Endothelial cell of umbilical vein (primary cell): ENCODE measurements at regions not wholly inside any gene's neighbourhood (a gene's known extent, or its start where the extent isn't known, plus 50 kb on each side); places are given as distances from the start of the nearest gene placed in this dataset.

Experiments used
- BruUV-seq: library from RNA; stranded (reverse); fragments of 400-500 nt; replicated peaks from 2 replicates; lab custom pipeline; 2021; lab: Mats Ljungman, UMichigan
- CTCF ChIA-PET: fragments of 300-600, 350-600 bp; sonication (Branson Sonifier 250); formaldehyde crosslinking; loops from one replicate; lab custom pipeline; 2021; ENCODE audit warnings: antibody characterized with exemption, inconsistent platforms; lab: Charles Lee
- POLR2A ChIA-PET: fragments of 300-600, 350-600 bp; sonication (Branson Sonifier 250); formaldehyde crosslinking; loops from one replicate; lab custom pipeline; 2021; ENCODE audit warnings: antibody characterized with exemption, inconsistent platforms; lab: Charles Lee
- DNase-seq: peaks from one replicate; pipeline ENCODE4 v3.0.0-alpha.2; 2011; ENCODE audit warnings: low read depth, low spot score
- FAIRE-seq: peaks from 2 replicates; lab custom pipeline; 2011; peaks lifted over from hg19 to GRCh38; lab: Jason Lieb, UNC
- H2AFZ ChIP-seq: 2 replicates; pipeline ENCODE4 v1.6.0; 2012; ENCODE audit warnings: low read depth, low read length, control low read depth, inconsistent platforms
- H3K27ac ChIP-seq: 2 replicates; pipeline ENCODE4 v1.5.1; 2011; ENCODE audit warnings: low read depth, mild to moderate bottlenecking, control low read depth, low read length, moderate library complexity; ENCODE audit not compliant: insufficient read depth
- H3K27me3 ChIP-seq, 2 experiments: 2 replicates each; pipeline versions ENCODE4 v1.6.0 to v1.6.1; 2011; ENCODE audit warnings: low read length in 2 of 2, mixed read lengths in 1 of 2; ENCODE audit not compliant: control insufficient read depth in 2 of 2, insufficient read depth in 2 of 2
- H3K36me3 ChIP-seq, 2 experiments: 2 replicates in 1 of 2; 3 replicates in 1 of 2; pipeline ENCODE4 v1.5.1; 2011; ENCODE audit warnings: low read length in 2 of 2, mild to moderate bottlenecking in 1 of 2, moderate library complexity in 1 of 2; ENCODE audit not compliant: control insufficient read depth in 2 of 2, insufficient read depth in 2 of 2; ENCODE audit errors: extremely low read depth in 1 of 2
- H3K4me1 ChIP-seq: 3 replicates; pipeline ENCODE4 v1.5.1; 2011; ENCODE audit warnings: mild to moderate bottlenecking, low read length; ENCODE audit not compliant: control insufficient read depth, insufficient read depth; ENCODE audit errors: extremely low read depth
- H3K4me2 ChIP-seq: 2 replicates; pipeline ENCODE4 v1.6.1; 2011; ENCODE audit warnings: low read length, control low read depth, mixed read lengths; ENCODE audit not compliant: insufficient read depth
- H3K4me3 ChIP-seq, 3 experiments: fragments of 200-600 bp in 1 of 3; sonication (generic), shearing (Covaris generic) in 1 of 3; replicated peaks in 1 of 3; 2 replicates each; pipeline ENCODE4 v1.5.1; 2011 to 2016; ENCODE audit warnings: control low read depth in 3 of 3, low read length in 3 of 3, mild to moderate bottlenecking in 2 of 3, inconsistent platforms in 1 of 3, low read depth in 1 of 3, moderate library complexity in 1 of 3; ENCODE audit not compliant: insufficient read depth in 1 of 3
- H3K79me2 ChIP-seq: 2 replicates; pipeline ENCODE4 v1.6.0; 2012; ENCODE audit warnings: low read length, inconsistent platforms; ENCODE audit not compliant: control insufficient read depth, insufficient read depth
- H3K9ac ChIP-seq: replicated peaks from 2 replicates; pipeline ENCODE3; 2011; ENCODE audit warnings: low read length, control low read depth; ENCODE audit not compliant: insufficient read depth; ENCODE audit errors: extremely low read depth
- H3K9me1 ChIP-seq: replicated peaks from 3 replicates; pipeline ENCODE4 v1.6.0; 2011; ENCODE audit warnings: mild to moderate bottlenecking, low read length; ENCODE audit not compliant: control insufficient read depth, insufficient read depth; ENCODE audit errors: extremely low read depth
- H3K9me3 ChIP-seq: replicated peaks from 2 replicates; pipeline ENCODE4 v1.5.1; 2012; ENCODE audit warnings: low read length, inconsistent platforms; ENCODE audit not compliant: control insufficient read depth, insufficient read depth
- H4K20me1 ChIP-seq: replicated peaks from 2 replicates; pipeline ENCODE3; 2011; ENCODE audit warnings: mild to moderate bottlenecking, low read length; ENCODE audit not compliant: control insufficient read depth, insufficient read depth; ENCODE audit errors: extremely low read depth
- GATA2 ChIP-seq: IDR thresholded peaks from 2 replicates; pipeline ENCODE4 v1.7.0; 2011; ENCODE audit warnings: low read depth, mild to moderate bottlenecking, moderate library complexity, mixed read lengths, low read length; ENCODE audit not compliant: insufficient read length, insufficient read depth
- MYC ChIP-seq: IDR thresholded peaks from one replicate; pipeline ENCODE4 v1.6.1; 2011; ENCODE audit warnings: mild to moderate bottlenecking, low read depth, low read length
- POLR2A ChIP-seq: IDR thresholded peaks from 2 replicates; pipeline ENCODE4 v1.6.1; 2012; ENCODE audit warnings: low read depth, mild to moderate bottlenecking, control low read depth, low read length
- POLR2AphosphoS5 ChIP-seq: IDR thresholded peaks from 2 replicates; pipeline ENCODE4 v1.6.1; 2012; ENCODE audit warnings: low read depth, mild to moderate bottlenecking, control low read depth, low read length, moderate library complexity; ENCODE audit not compliant: insufficient read depth
- dilution Hi-C: fragments of 300-500 bp; cut with MboI; formaldehyde crosslinking; loops from one replicate; pipeline ENCODE4 v1.15.0; 2019; ENCODE audit warnings: low sequenced_read_pairs; ENCODE audit not compliant: extremely low pct_ligation_motif_present
- intact Hi-C: fragments of 100-400 bp; cut with micrococcal nuclease; formaldehyde crosslinking; loops from one replicate; pipeline ENCODE4 v1.10.0; 2022
- TF ChIP-seq, protein P1 (sequence below): IDR thresholded peaks from 2 replicates; pipeline ENCODE4 v1.6.1; 2011; ENCODE audit not compliant: insufficient read depth, insufficient read length

DNA sequence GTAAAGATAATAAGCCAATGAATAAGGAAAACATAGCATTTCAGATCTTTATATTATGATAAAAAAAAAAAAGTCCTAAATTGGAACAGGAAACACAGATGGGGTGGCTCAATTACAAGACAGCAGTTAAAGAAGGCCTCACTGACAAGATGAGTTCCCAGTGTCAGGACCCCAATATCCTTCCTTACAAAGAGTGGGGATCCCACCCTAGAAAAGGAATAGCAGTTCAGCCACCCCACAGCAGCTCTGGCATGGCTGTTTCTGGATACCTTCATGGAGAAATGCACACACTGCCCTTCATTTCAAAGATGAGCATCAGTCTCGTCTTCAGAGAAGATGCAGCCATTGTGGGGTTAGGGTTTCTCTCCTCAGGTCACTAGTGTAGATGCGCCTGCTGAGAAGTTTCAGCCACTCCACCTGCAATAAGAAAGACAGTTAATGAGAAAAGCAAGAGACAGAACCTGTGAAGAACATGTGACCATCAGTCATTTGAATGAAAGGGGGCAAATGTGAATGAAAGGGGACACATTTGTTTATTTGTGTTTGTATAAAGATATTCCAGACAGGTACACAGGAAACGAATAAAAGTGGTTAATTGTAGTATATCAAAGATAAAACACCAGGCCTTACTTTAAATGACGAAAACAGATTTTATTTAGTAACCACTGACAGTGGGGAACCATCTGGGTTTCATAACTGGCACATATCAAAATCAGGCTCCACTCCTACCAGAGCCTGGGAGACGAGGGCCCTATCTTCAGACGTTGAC lies 121.3 kb upstream of the PRSS16 start:
- POLR2A ChIA-PET, result interaction anchor here (1.0 to 1.1 kb wide), 2 partner anchors 19 to 21 kb away, joined by 3 read pairs; a partner anchor contains a TSS
- dilution Hi-C loops, result no loop called here
- Histone ChIP-seq H3K27ac (no peak overlapping the region), H3K9me3 (no peaks in the 10 kb centered on the region), H4K20me1 (no peaks in the 10 kb centered on the region), H3K4me1 (peaks cover 7% of the 10 kb centered on the region), H3K9me1 (no peaks in the 10 kb centered on the region), H2AFZ (peak overlapping the region; percentile 66), H3K27me3 (no peaks in the 10 kb centered on the region), H3K79me2 (no peaks in the 10 kb centered on the region), H3K4me3 (no peak overlapping the region), H3K36me3 (no peaks in the 10 kb centered on the region), H3K4me2 (peak overlapping the region; percentile 53), H3K9ac (no peak overlapping the region)
- intact Hi-C loops, result loop anchor here (2.0 kb wide), 2 partner anchors 29 to 63 kb away; no protein-coding TSS in a partner anchor
- FAIRE-seq (no peak), DNase-seq (no peak)
- CTCF ChIA-PET, result interaction anchor here (0.7 to 1.5 kb wide), 30 partner anchors 12 to 769 kb away, joined by 3 to 55 read pairs (median 6); partner anchors contain the start of gene ABT1
- no TSS peak for BruUV-seq
- TF ChIP-seq POLR2A, result no peak
- TF ChIP-seq POLR2AphosphoS5, result no peak
- TF ChIP-seq GATA2, result no peak
- TF ChIP-seq, protein P1, sequence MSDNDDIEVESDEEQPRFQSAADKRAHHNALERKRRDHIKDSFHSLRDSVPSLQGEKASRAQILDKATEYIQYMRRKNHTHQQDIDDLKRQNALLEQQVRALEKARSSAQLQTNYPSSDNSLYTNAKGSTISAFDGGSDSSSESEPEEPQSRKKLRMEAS, result no peak
- no peak for TF ChIP-seq MYC
